ENCODE measurements at regions not wholly inside any gene's neighbourhood (a gene's known extent, or its start where the extent isn't known, plus 50 kb on each side); places are given as distances from the start of the nearest gene placed in this dataset.

- no peak overlapping the region for H3K27ac Mint-ChIP-seq
- no peaks in the 10 kb centered on the region for H3K27me3 Mint-ChIP-seq
- no peak overlapping the region for H3K4me3 Mint-ChIP-seq
- H3K9me3 Mint-ChIP-seq: no peaks in the 10 kb centered on the region
- H3K4me1 Mint-ChIP-seq: no peaks in the 10 kb centered on the region
- no peaks in the 10 kb centered on the region for H3K36me3 Mint-ChIP-seq
Measured at GRCh38 chr10:71021402-71021801, 133.0 kb upstream of the PCBD1 start.

- H3K27me3 Mint-ChIP-seq: no peaks in the 10 kb centered on the region
- no peak overlapping the region for H3K27ac Mint-ChIP-seq
- no peaks in the 10 kb centered on the region for H3K9me3 Mint-ChIP-seq
- no peaks in the 10 kb centered on the region for H3K36me3 Mint-ChIP-seq
- H3K4me3 Mint-ChIP-seq: no peak overlapping the region
- H3K4me1 Mint-ChIP-seq: no peaks in the 10 kb centered on the region
Measured at GRCh38 chr10:71023704-71024283, 135.4 kb upstream of the PCBD1 start.

GRCh38 chr10:71024490-71024889 is 136.1 kb upstream of the PCBD1 start:
- H3K4me3 Mint-ChIP-seq: no peak overlapping the region
- H3K27ac Mint-ChIP-seq: no peak overlapping the region
- no peaks in the 10 kb centered on the region for H3K27me3 Mint-ChIP-seq
- H3K36me3 Mint-ChIP-seq: no peaks in the 10 kb centered on the region
- no peaks in the 10 kb centered on the region for H3K9me3 Mint-ChIP-seq
- no peaks in the 10 kb centered on the region for H3K4me1 Mint-ChIP-seq

- no peaks in the 10 kb centered on the region for H3K27me3 Mint-ChIP-seq
- H3K27ac Mint-ChIP-seq: no peak overlapping the region
- H3K9me3 Mint-ChIP-seq: no peaks in the 10 kb centered on the region
- H3K36me3 Mint-ChIP-seq: no peaks in the 10 kb centered on the region
- no peaks in the 10 kb centered on the region for H3K4me1 Mint-ChIP-seq
- no peak overlapping the region for H3K4me3 Mint-ChIP-seq
Measured at GRCh38 chr10:71025535-71025934, 137.2 kb upstream of the PCBD1 start.

GRCh38 chr10:71028066-71028465 is 139.7 kb upstream of the PCBD1 start:
- Mint-ChIP-seq H3K27me3 (no peaks in the 10 kb centered on the region), H3K4me1 (no peaks in the 10 kb centered on the region), H3K36me3 (no peaks in the 10 kb centered on the region), H3K27ac (no peak overlapping the region), H3K4me3 (no peak overlapping the region), H3K9me3 (no peaks in the 10 kb centered on the region)

- H3K4me1 Mint-ChIP-seq: no peaks in the 10 kb centered on the region
- H3K4me3 Mint-ChIP-seq: no peak overlapping the region
- no peaks in the 10 kb centered on the region for H3K36me3 Mint-ChIP-seq
- no peaks in the 10 kb centered on the region for H3K27me3 Mint-ChIP-seq
- H3K9me3 Mint-ChIP-seq: no peaks in the 10 kb centered on the region
- no peak overlapping the region for H3K27ac Mint-ChIP-seq
Measured at GRCh38 chr10:71029411-71029892, 141.1 kb upstream of the PCBD1 start.

- H3K36me3 Mint-ChIP-seq: no peaks in the 10 kb centered on the region
- no peak overlapping the region for H3K4me3 Mint-ChIP-seq
- no peaks in the 10 kb centered on the region for H3K27me3 Mint-ChIP-seq
- H3K4me1 Mint-ChIP-seq: no peaks in the 10 kb centered on the region
- no peak overlapping the region for H3K27ac Mint-ChIP-seq
- no peaks in the 10 kb centered on the region for H3K9me3 Mint-ChIP-seq
Measured at GRCh38 chr10:71029907-71030306, 141.5 kb upstream of the PCBD1 start.

GRCh38 chr10:71031026-71031425 is 142.7 kb upstream of the PCBD1 start:
- H3K4me3 Mint-ChIP-seq: no peak overlapping the region
- H3K27ac Mint-ChIP-seq: no peak overlapping the region
- no peaks in the 10 kb centered on the region for H3K27me3 Mint-ChIP-seq
- H3K4me1 Mint-ChIP-seq: no peaks in the 10 kb centered on the region
- H3K9me3 Mint-ChIP-seq: no peaks in the 10 kb centered on the region
- no peaks in the 10 kb centered on the region for H3K36me3 Mint-ChIP-seq

- H3K9me3 Mint-ChIP-seq: no peaks in the 10 kb centered on the region
- H3K27ac Mint-ChIP-seq: no peak overlapping the region
- no peaks in the 10 kb centered on the region for H3K4me1 Mint-ChIP-seq
- no peaks in the 10 kb centered on the region for H3K27me3 Mint-ChIP-seq
- H3K4me3 Mint-ChIP-seq: no peak overlapping the region
- no peaks in the 10 kb centered on the region for H3K36me3 Mint-ChIP-seq
Measured at GRCh38 chr10:71031603-71032002, 143.2 kb upstream of the PCBD1 start.

- no peaks in the 10 kb centered on the region for H3K27me3 Mint-ChIP-seq
- H3K27ac Mint-ChIP-seq: no peak overlapping the region
- no peaks in the 10 kb centered on the region for H3K4me1 Mint-ChIP-seq
- no peaks in the 10 kb centered on the region for H3K9me3 Mint-ChIP-seq
- no peaks in the 10 kb centered on the region for H3K36me3 Mint-ChIP-seq
- H3K4me3 Mint-ChIP-seq: no peak overlapping the region
Measured at GRCh38 chr10:71032887-71033286, 144.5 kb upstream of the PCBD1 start.

GRCh38 chr10:71033396-71033980 is 145.1 kb upstream of the PCBD1 start:
- Mint-ChIP-seq H3K4me3 (no peak overlapping the region), H3K9me3 (no peaks in the 10 kb centered on the region), H3K27me3 (no peaks in the 10 kb centered on the region), H3K36me3 (no peaks in the 10 kb centered on the region), H3K27ac (no peak overlapping the region), H3K4me1 (no peaks in the 10 kb centered on the region)

GRCh38 chr10:71035511-71036296 is 147.3 kb upstream of the PCBD1 start:
- H3K27ac Mint-ChIP-seq: no peak overlapping the region
- H3K36me3 Mint-ChIP-seq: no peaks in the 10 kb centered on the region
- no peaks in the 10 kb centered on the region for H3K9me3 Mint-ChIP-seq
- no peaks in the 10 kb centered on the region for H3K4me1 Mint-ChIP-seq
- H3K4me3 Mint-ChIP-seq: no peak overlapping the region
- H3K27me3 Mint-ChIP-seq: no peaks in the 10 kb centered on the region

GRCh38 chr10:71036297-71036966 is 148.1 kb upstream of the PCBD1 start:
- Mint-ChIP-seq H3K36me3 (no peaks in the 10 kb centered on the region), H3K4me3 (no peak overlapping the region), H3K4me1 (no peaks in the 10 kb centered on the region), H3K27ac (no peak overlapping the region), H3K27me3 (no peaks in the 10 kb centered on the region), H3K9me3 (no peaks in the 10 kb centered on the region)

- Mint-ChIP-seq H3K27me3 (no peaks in the 10 kb centered on the region), H3K36me3 (no peaks in the 10 kb centered on the region), H3K4me3 (no peak overlapping the region), H3K4me1 (no peaks in the 10 kb centered on the region), H3K9me3 (no peaks in the 10 kb centered on the region), H3K27ac (no peak overlapping the region)
Measured at GRCh38 chr10:71038091-71038633, 149.8 kb upstream of the PCBD1 start.

- no peak overlapping the region for H3K27ac Mint-ChIP-seq
Measured at GRCh38 chr10:71038921-71039320, 150.6 kb upstream of the PCBD1 start.

GRCh38 chr10:71039551-71039950 is 151.2 kb upstream of the PCBD1 start:
- no peak overlapping the region for H3K27ac Mint-ChIP-seq
- H3K27me3 Mint-ChIP-seq: no peaks in the 10 kb centered on the region
- no peaks in the 10 kb centered on the region for H3K36me3 Mint-ChIP-seq
- no peaks in the 10 kb centered on the region for H3K9me3 Mint-ChIP-seq
- no peaks in the 10 kb centered on the region for H3K4me1 Mint-ChIP-seq
- H3K4me3 Mint-ChIP-seq: no peak overlapping the region

More at GRCh38 chr10:71038921-71039320, 150.6 kb upstream of the PCBD1 start:
- Mint-ChIP-seq H3K9me3 (no peaks in the 10 kb centered on the region), H3K4me1 (no peaks in the 10 kb centered on the region), H3K36me3 (no peaks in the 10 kb centered on the region), H3K4me3 (no peak overlapping the region), H3K27me3 (no peaks in the 10 kb centered on the region)

Data from activated naive CD4-positive, alpha-beta T cell treated with anti-CD3 and anti-CD28 coated beads, Interleukin-2, amount 50 U/mL, for 24 hours (primary cell).